IMR-90 (cell line): ENCODE measurements at regions not wholly inside any gene's neighbourhood (a gene's known extent, or its start where the extent isn't known, plus 50 kb on each side); places are given as distances from the start of the nearest gene placed in this dataset.

ENCODE experiments used
- CTCF ChIP-seq: conservative IDR thresholded peaks from 2 replicates; pipeline ENCODE4 v1.5.1; 2012; ENCODE audit warnings: mild to moderate bottlenecking, low read depth, low read length, improper control_type of control experiment
- FOS ChIP-seq: fragments of 150-350 bp; IDR thresholded peaks from 2 replicates; pipeline ENCODE4 v1.6.1; 2016; ENCODE audit warnings: low read depth, low read length
- MAFK ChIP-seq: IDR thresholded peaks from 2 replicates; pipeline ENCODE4 v1.6.1; 2012; ENCODE audit warnings: low read depth, low read length, improper control_type of control experiment
- POLR2A ChIP-seq: IDR thresholded peaks from 2 replicates; pipeline ENCODE4 v1.6.1; 2012; ENCODE audit warnings: mild to moderate bottlenecking, low read depth, low read length
- TF ChIP-seq, protein P1 (sequence below): fragments of 150-350 bp; IDR thresholded peaks from 2 replicates; pipeline ENCODE4 v1.6.1; 2017; ENCODE audit warnings: mild to moderate bottlenecking, antibody characterized with exemption, low read length, low read depth

GRCh38 chrX:120774606-120775005 is 101.1 kb downstream of the CT47B1 start:
- TF ChIP-seq CTCF: no peak
- TF ChIP-seq, protein P1, sequence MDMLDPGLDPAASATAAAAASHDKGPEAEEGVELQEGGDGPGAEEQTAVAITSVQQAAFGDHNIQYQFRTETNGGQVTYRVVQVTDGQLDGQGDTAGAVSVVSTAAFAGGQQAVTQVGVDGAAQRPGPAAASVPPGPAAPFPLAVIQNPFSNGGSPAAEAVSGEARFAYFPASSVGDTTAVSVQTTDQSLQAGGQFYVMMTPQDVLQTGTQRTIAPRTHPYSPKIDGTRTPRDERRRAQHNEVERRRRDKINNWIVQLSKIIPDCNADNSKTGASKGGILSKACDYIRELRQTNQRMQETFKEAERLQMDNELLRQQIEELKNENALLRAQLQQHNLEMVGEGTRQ: no peak
- TF ChIP-seq MAFK: no peak
- no peak for TF ChIP-seq FOS
- TF ChIP-seq POLR2A: no peak
